ENCODE measurements at regions not wholly inside any gene's neighbourhood (a gene's known extent, or its start where the extent isn't known, plus 50 kb on each side); places are given as distances from the start of the nearest gene placed in this dataset.

- H3K4me1 ChIP-seq = peaks cover 0 to 5% (median 0%) of the 10 kb centered on the region in 9 donors
- H3K4me3 ChIP-seq = no peak overlapping the region
- DNase-seq (no peak), ATAC-seq (peak in 1 of 8 donors; percentile 52)
- intact Hi-C loops (cut with DNase I) = no loop called here
- no peak for TF ChIP-seq CTCF (IDR thresholded peaks at IDR 0.05)
- H3K9me3 ChIP-seq = no peaks in the 10 kb centered on the region
- H3K27ac ChIP-seq = no peak overlapping the region
- no peaks in the 10 kb centered on the region for H3K27me3 ChIP-seq
- no peaks in the 10 kb centered on the region for H3K36me3 ChIP-seq
- WGBS, 2 donors = 72 to 77% methylated on average over 8 of the region's 8 CpGs
Observed at GRCh38 chr15:89038146-89038545, 50.1 kb upstream of the ABHD2 start.

Measured in heart right ventricle (tissue), 16 donors.